ENCODE measurements at regions not wholly inside any gene's neighbourhood (a gene's known extent, or its start where the extent isn't known, plus 50 kb on each side); places are given as distances from the start of the nearest gene placed in this dataset.

DNA sequence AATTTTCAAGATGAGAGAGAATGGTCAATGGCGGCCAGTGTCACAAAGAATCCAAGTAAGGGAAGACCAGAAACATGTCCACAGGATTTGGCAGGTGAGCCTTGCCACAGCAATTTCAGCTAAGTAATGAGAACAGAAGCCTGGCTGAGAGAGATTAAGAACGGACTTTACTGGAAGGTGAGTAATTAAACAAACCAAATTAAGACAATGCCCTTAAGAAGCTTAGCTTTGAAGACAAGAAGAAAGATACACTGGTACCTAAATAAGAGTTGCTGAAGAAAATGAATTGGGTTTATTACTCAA, 145.4 kb upstream of the PLEKHG7 start:
- H3K4me3 ChIP-seq (replicated peaks in 1 of 2; ENCODE audit: low read depth in 1 of 2, low read length in 2 of 2) = no peak overlapping the region
- no peak overlapping the region for H2AFZ ChIP-seq (ENCODE audit: low read depth, low read length, poor library complexity, severe bottlenecking)
- BruUV-seq (replicated peaks) = no TSS peak
- H3K36me3 ChIP-seq (ENCODE audit: control insufficient read depth in 1 of 2, insufficient read depth in 2 of 2, low read length in 2 of 2) = no peaks in the 10 kb centered on the region
- intact Hi-C loops (cut with micrococcal nuclease) = no loop called here
- TF ChIP-seq SIN3A (IDR thresholded peaks at IDR 0.05; ENCODE audit: low read depth) (no peak), RAD21 (IDR thresholded peaks at IDR 0.05; ENCODE audit: low read depth) (no peak), CBX3 (IDR thresholded peaks at IDR 0.05; ENCODE audit: low read depth) (no peak), SRF (IDR thresholded peaks at IDR 0.05; ENCODE audit: low read depth) (no peak), EZH2 (IDR thresholded peaks at IDR 0.05) (no peak), FOSL1 (IDR thresholded peaks at IDR 0.05; ENCODE audit: low read depth) (no peak), POLR2AphosphoS5 (IDR thresholded peaks at IDR 0.05; ENCODE audit: low read depth, low read length) (no peak), JUND (IDR thresholded peaks at IDR 0.05) (no peak), SP1 (IDR thresholded peaks at IDR 0.05; ENCODE audit: low read depth) (no peak), POLR2A (IDR thresholded peaks at IDR 0.05; ENCODE audit: borderline replicate concordance, extremely low read depth, insufficient read depth, insufficient read length) (no peak), CEBPB (IDR thresholded peaks at IDR 0.05; ENCODE audit: low read depth) (no peak)
- TF ChIP-seq, protein P1, sequence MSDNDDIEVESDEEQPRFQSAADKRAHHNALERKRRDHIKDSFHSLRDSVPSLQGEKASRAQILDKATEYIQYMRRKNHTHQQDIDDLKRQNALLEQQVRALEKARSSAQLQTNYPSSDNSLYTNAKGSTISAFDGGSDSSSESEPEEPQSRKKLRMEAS (IDR thresholded peaks at IDR 0.05) = no peak
- TF ChIP-seq, protein P2, sequence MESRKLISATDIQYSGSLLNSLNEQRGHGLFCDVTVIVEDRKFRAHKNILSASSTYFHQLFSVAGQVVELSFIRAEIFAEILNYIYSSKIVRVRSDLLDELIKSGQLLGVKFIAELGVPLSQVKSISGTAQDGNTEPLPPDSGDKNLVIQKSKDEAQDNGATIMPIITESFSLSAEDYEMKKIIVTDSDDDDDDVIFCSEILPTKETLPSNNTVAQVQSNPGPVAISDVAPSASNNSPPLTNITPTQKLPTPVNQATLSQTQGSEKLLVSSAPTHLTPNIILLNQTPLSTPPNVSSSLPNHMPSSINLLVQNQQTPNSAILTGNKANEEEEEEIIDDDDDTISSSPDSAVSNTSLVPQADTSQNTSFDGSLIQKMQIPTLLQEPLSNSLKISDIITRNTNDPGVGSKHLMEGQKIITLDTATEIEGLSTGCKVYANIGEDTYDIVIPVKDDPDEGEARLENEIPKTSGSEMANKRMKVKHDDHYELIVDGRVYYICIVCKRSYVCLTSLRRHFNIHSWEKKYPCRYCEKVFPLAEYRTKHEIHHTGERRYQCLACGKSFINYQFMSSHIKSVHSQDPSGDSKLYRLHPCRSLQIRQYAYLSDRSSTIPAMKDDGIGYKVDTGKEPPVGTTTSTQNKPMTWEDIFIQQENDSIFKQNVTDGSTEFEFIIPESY (IDR thresholded peaks at IDR 0.05; ENCODE audit: extremely low read depth, insufficient replicate concordance, low read length) = no peak
- no peaks in the 10 kb centered on the region for H3K9me3 ChIP-seq (ENCODE audit: control insufficient read depth in 1 of 2, insufficient read depth in 1 of 2, low read depth in 1 of 2, low read length in 2 of 2)
- no peaks in the 10 kb centered on the region for H3K79me2 ChIP-seq (ENCODE audit: insufficient read depth, low read length)
- peaks cover 0 to 10% of the 10 kb centered on the region in 2 experiments; a peak in 2 of 4 replicates for H3K4me1 ChIP-seq (ENCODE audit: control insufficient read depth in 1 of 2, insufficient read depth in 2 of 2, low read length in 2 of 2)
- ChIA-PET RAD21 (ENCODE audit: low non-redundant PET in 1 of 2, low total read pairs in 2 of 2, uncharacterized antibody in 2 of 2, unreplicated experiment in 2 of 2) (no interaction called here), CTCF (interaction anchor here (0.9 kb wide), 1 partner anchor 13 kb away, joined by 3 read pairs; no protein-coding TSS in a partner anchor), POLR2A (interaction anchor here (0.6 kb wide), 1 partner anchor 54 kb away, joined by 4 read pairs; no protein-coding TSS in a partner anchor)
- H3K27ac ChIP-seq (ENCODE audit: low read depth, low read length) = no peak overlapping the region
- H4K20me1 ChIP-seq (ENCODE audit: insufficient read depth) = no peaks in the 10 kb centered on the region
- no peak overlapping the region for H3K9ac ChIP-seq (ENCODE audit: low read length)
- no peaks in the 10 kb centered on the region for H3K9me2 ChIP-seq (ENCODE audit: insufficient read depth)
- no peaks in the 10 kb centered on the region for H3K27me3 ChIP-seq (ENCODE audit: insufficient read depth, low read length)
- H3K4me2 ChIP-seq (ENCODE audit: low read length) = no peak overlapping the region
- DNase-seq (ENCODE audit: low read depth, low spot score) = no peak
- ATAC-seq = no peak

Data from HCT116 (cell line).